Activated naive CD4-positive, alpha-beta T cell treated with anti-CD3 and anti-CD28 coated beads, Interleukin-2, amount 50 U/mL, for 72 hours (primary cell): ENCODE measurements at regions not wholly inside any gene's neighbourhood (a gene's known extent, or its start where the extent isn't known, plus 50 kb on each side); places are given as distances from the start of the nearest gene placed in this dataset.
"Not testable (repeated sequence)": the region's sequence is repeated elsewhere in the genome, so short reads cannot be mapped to it uniquely, and the experiment has no call there.

Experiments used
- ATAC-seq, 2 donors: fragments of 150-1000 bp; cut with Tn5 transposase; 2 replicates each; pipeline ENCODE4 v1.10.0; 2021; ENCODE audit warnings: mild to moderate bottlenecking in 2 of 2, moderate library complexity in 2 of 2
- DNase-seq, 2 donors: peaks; one replicate each; pipeline ENCODE4 v3.0.0; 2021 to 2022; ENCODE audit warnings: low spot score in 2 of 2
- H3K27ac Mint-ChIP-seq, 2 donors: one replicate each; pipeline ENCODE4 v1.8.0; 2022; ENCODE audit warnings: mild to moderate bottlenecking in 2 of 2, mixed read lengths in 2 of 2
- H3K36me3 Mint-ChIP-seq, 2 donors: one replicate each; pipeline ENCODE4 v1.8.0; 2022; ENCODE audit warnings: mixed read lengths in 2 of 2
- H3K9me3 Mint-ChIP-seq, 2 donors: one replicate each; pipeline ENCODE4 v1.8.0; 2022; ENCODE audit warnings: mixed read lengths in 2 of 2

GRCh38 chr19:30237140-30237539, 135.0 kb upstream of the ZNF536 start:
- no peak for ATAC-seq
- Mint-ChIP-seq H3K27ac (no peak overlapping the region), H3K36me3 (no peaks in the 10 kb centered on the region), H3K9me3 (no peaks in the 10 kb centered on the region)
- no peak for DNase-seq

DNA sequence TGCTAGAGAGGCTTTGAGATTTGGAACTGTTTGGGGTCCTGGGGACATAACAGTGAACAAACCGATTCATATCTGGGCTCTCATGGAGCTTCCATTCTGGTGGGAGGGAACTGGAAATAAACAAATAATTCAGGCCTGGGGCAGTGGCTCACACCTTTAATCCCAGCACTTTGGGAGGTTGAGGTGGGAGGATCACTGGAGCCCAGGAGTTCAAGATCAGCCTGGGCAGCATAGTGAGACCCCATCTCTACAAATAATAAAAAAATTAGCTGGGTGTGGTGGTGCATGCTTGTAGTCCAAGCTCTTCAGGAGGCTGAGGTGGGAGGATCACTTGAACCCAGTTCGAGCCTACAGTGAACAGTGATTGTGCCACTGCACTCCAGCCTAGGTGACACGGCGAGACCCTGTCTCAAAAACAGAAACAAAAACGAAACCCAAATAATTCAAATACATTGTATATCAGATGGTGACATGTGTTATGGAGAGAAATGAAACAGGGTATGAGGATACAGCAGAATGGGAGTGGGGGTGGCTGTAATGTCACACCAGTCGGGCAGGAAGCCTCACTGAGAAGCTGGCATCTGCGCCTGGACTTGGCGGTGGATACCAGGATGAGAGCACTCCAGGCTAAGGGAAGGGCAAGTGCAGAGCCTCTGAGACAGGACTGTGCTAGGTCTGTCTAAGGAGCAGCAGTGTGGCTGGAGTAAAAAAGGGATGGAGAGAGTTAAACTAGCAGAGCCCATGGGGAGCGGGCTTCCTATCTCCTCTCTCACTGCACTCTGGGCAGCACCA, 131.1 kb upstream of the ZNF536 start:
- no peak for ATAC-seq
- DNase-seq: no peak
- Mint-ChIP-seq H3K36me3 (no peaks in the 10 kb centered on the region), H3K27ac (no peak overlapping the region), H3K9me3 (no peaks in the 10 kb centered on the region)

DNA sequence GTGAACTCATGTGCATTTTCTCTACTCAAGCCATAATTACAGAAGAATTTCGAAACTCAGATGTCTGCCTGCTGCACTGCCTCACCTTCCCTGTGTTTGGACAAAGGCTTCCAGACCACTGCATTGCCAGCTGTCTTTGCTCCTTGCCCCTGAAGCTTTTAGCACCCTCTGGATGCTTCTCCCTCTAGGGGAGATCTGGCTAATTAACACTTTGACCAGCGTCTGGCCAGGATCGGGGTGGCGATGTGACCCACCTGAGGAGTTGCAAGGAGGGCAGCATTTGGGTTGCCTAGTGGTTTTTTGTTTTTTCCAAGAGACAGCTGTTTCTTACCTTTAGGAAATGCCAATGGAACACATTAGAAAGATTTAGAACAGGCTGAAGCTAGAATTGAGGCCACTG, 127.7 kb upstream of the ZNF536 start:
- DNase-seq (no peak), ATAC-seq (no peak)
- no peaks in the 10 kb centered on the region for H3K9me3 Mint-ChIP-seq
- no peak overlapping the region for H3K27ac Mint-ChIP-seq
- H3K36me3 Mint-ChIP-seq: no peaks in the 10 kb centered on the region

DNA sequence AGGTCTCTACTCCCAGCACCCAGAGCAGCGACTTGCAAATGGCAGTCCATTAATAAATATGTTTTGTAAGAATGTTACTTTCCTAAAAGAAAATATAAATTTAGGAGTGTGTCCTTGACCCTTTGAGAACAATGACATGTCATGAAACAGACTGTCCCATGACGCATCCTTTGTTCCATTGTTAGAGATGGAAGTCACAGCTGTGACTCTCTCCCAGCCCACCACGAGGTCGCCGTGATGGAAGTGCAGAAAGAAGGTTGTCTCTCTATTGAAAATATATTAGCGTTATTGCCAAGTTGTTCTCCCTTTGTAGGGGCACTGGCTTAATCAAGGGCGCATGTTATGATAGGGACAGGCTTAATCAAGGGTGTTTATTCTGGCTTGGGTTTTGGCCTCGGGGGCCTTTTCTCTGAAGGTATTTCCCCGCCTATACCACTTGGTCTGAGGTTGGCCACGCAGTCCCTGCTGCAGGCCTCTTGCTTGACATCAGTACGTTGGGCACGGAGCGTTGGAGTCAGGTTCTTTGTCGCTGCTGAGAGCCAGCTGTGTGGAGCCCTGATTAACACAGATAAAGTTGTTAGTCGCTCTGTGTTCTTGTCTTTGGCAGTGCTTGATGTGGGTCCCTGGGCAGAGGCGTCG, 126.7 kb upstream of the ZNF536 start:
- ATAC-seq (no peak), DNase-seq (no peak)
- Mint-ChIP-seq H3K36me3 (no peaks in the 10 kb centered on the region), H3K27ac (no peak overlapping the region), H3K9me3 (no peaks in the 10 kb centered on the region)

- ATAC-seq (no peak), DNase-seq (no peak)
- no peaks in the 10 kb centered on the region for H3K9me3 Mint-ChIP-seq
- no peaks in the 10 kb centered on the region for H3K36me3 Mint-ChIP-seq
- no peak overlapping the region for H3K27ac Mint-ChIP-seq
Measured at GRCh38 chr19:30249911-30250310, 122.3 kb upstream of the ZNF536 start.

DNA sequence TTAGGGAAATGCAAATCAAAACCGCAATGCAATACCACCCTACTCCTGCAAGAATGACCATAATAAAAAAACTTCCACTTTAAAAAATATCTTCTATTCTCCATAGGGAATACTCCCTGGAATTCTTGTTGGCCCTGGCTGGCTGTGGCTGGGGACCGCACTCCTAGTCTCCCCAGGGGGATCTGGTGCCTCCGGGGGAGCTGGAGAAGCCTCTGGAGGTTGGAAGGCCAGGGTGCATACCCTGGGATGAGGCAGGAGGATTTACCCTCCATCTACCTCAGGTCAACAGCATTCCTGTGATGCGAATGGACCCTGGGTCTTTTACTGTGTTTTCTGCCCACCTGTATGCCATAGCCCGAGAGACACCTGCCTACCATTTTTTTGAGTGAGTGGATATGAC, 120.0 kb upstream of the ZNF536 start:
- H3K36me3 Mint-ChIP-seq: no peaks in the 10 kb centered on the region
- no peaks in the 10 kb centered on the region for H3K9me3 Mint-ChIP-seq
- DNase-seq (no peak), ATAC-seq (no peak)
- no peak overlapping the region for H3K27ac Mint-ChIP-seq

GRCh38 chr19:30253581-30253996, 118.6 kb upstream of the ZNF536 start:
- ATAC-seq (no peak), DNase-seq (no peak)
- H3K27ac Mint-ChIP-seq: no peak overlapping the region
- no peaks in the 10 kb centered on the region for H3K36me3 Mint-ChIP-seq
- H3K9me3 Mint-ChIP-seq: no peaks in the 10 kb centered on the region

GRCh38 chr19:30254158-30254557, 118.0 kb upstream of the ZNF536 start:
- ATAC-seq (no peak), DNase-seq (no peak)
- Mint-ChIP-seq H3K9me3 (no peaks in the 10 kb centered on the region), H3K36me3 (no peaks in the 10 kb centered on the region), H3K27ac (no peak overlapping the region)

- Mint-ChIP-seq H3K9me3 (no peaks in the 10 kb centered on the region), H3K36me3 (no peaks in the 10 kb centered on the region), H3K27ac (no peak overlapping the region)
- DNase-seq: no peak
- ATAC-seq: no peak
Measured at GRCh38 chr19:30254789-30255188, 117.4 kb upstream of the ZNF536 start.

- no peaks in the 10 kb centered on the region for H3K9me3 Mint-ChIP-seq
- no peak for DNase-seq
- H3K36me3 Mint-ChIP-seq: no peaks in the 10 kb centered on the region
- ATAC-seq: no peak
- no peak overlapping the region for H3K27ac Mint-ChIP-seq
Measured at GRCh38 chr19:30255791-30256495, 116.2 kb upstream of the ZNF536 start.

- no peak for ATAC-seq
- Mint-ChIP-seq H3K9me3 (no peaks in the 10 kb centered on the region), H3K27ac (no peak overlapping the region)
Measured at GRCh38 chr19:30256496-30256850, 115.7 kb upstream of the ZNF536 start.

DNA sequence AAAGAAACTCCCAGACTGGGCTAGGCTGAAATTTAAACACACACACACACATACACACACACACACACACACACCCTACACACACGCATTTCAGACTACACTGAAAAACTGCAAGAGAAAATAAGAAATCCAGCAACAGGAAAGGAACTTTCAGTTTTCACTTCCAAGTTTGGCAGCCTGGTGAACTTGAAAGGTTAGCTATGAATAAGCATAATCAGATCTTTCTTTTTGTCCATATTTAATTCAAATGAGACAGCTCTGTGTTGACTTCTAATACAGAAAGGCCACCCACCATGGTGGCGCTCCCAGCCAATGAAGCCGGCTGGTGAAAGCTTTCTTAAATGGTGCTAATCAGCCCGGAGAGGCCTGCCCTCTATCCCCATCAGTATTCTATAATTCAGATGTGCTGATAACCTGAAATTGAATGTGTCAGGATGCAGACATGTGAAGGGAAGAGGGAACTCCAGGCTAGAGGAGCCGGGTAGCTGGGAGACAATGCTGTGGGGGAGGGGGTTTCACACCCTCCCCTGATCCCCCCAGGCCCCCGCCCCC, 108.3 kb upstream of the ZNF536 start:
- no peak overlapping the region for H3K27ac Mint-ChIP-seq
- no peaks in the 10 kb centered on the region for H3K9me3 Mint-ChIP-seq
- H3K36me3 Mint-ChIP-seq: no peaks in the 10 kb centered on the region
- DNase-seq (no peak), ATAC-seq (no peak)

More at GRCh38 chr19:30256496-30256850, 115.7 kb upstream of the ZNF536 start:
- no peak for DNase-seq
- H3K36me3 Mint-ChIP-seq: no peaks in the 10 kb centered on the region

DNA sequence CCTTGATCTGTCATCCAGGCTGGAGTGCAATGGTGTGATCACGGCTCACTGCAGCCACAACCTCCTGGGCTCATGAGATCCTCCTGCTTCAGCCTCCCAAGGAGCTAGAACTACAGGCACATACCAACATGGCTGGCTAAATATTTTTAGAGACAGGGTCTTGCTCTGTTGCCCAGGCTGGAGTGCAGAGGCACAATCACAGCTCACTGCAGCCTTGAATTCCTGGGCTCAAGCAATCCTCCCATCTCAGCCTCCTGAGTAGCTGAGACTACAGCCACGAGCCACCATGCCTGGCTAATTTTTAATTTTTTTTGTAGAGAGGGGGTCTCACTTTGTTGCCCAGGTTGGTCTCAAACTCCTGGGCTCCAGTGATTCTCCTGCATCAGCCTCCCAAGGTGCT, 106.3 kb upstream of the ZNF536 start:
- H3K27ac Mint-ChIP-seq, H3K9me3 Mint-ChIP-seq, H3K36me3 Mint-ChIP-seq, ATAC-seq, DNase-seq: not testable (repeated sequence)

DNA sequence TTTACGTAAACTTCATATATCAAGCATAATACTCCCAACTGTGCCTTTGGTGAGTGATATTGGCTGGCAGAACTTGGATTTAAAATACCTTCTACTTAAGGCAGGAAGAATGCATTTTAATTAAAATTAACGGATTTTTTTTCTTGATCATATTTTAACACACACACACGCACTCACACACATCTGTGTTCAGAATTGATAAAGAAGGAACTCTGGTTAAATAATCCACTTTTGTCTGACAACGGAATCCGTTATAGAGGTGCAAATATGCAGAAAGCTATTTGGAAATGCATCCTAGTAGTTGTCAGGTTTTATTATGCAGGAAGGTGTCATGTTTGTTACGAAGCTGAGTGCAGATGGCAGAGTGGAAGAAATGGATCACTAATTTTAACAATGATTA, 105.5 kb upstream of the ZNF536 start:
- DNase-seq (no peak), ATAC-seq (no peak)
- no peaks in the 10 kb centered on the region for H3K9me3 Mint-ChIP-seq
- no peak overlapping the region for H3K27ac Mint-ChIP-seq
- H3K36me3 Mint-ChIP-seq: no peaks in the 10 kb centered on the region

DNA sequence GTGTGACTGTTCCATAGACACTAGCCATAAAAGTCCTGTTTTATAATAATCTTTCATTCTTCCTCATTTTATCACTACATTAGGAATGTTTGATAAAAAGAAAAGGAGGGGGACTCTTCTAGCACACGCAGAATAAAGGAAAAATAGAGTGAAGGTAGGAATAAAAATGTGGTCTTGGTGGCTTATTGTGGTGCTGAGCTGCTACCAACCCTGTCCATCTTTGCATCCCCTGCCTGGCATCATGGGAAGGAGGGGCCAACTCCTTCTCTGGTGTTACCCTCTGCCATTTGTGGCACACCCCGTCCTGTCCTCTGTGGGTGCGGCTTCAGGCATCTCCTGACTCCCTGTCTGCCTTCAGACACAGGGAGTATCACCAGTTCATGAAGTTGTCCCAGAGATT, 104.9 kb upstream of the ZNF536 start:
- H3K9me3 Mint-ChIP-seq: peaks cover under 1 to 2% of the 10 kb centered on the region in 2 donors
- no peak overlapping the region for H3K27ac Mint-ChIP-seq
- no peaks in the 10 kb centered on the region for H3K36me3 Mint-ChIP-seq
- no peak for DNase-seq
- ATAC-seq: no peak

DNA sequence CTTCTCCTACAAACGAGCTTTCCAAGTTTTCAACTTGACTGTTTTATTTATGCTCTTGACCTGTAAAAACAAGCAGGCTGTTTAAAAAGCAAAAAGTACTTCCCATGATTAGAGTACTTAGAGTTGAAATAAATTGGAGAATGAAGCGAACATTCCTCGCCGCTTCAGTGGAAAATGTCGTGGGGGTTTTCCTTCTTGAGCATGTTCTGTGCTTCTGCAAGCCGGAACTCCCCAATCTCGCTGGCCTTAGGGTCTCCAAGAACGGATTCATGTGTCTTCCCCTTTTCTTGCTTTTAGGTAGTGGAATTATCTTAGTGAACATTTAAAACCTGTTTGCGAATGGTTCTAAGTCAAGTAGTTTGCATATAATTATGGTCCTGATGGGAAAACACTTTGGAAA, 103.6 kb upstream of the ZNF536 start:
- ATAC-seq (no peak), DNase-seq (no peak)
- Mint-ChIP-seq H3K27ac (no peak overlapping the region), H3K36me3 (no peaks in the 10 kb centered on the region), H3K9me3 (peaks cover 9 to 11% of the 10 kb centered on the region in 2 donors)

- H3K36me3 Mint-ChIP-seq: no peaks in the 10 kb centered on the region
- DNase-seq: no peak
- H3K9me3 Mint-ChIP-seq: peaks cover 12% of the 10 kb centered on the region in 2 donors
- no peak for ATAC-seq
- H3K27ac Mint-ChIP-seq: no peak overlapping the region
Measured at GRCh38 chr19:30269638-30270037, 102.5 kb upstream of the ZNF536 start.
